Pancreas (tissue), 10 donors: ENCODE measurements at regions not wholly inside any gene's neighbourhood (a gene's known extent, or its start where the extent isn't known, plus 50 kb on each side); places are given as distances from the start of the nearest gene placed in this dataset.

ENCODE experiments used
- ATAC-seq, 4 donors: fragments of 200-7000 bp; cut with Tn5 transposase; one replicate each; pipeline versions ENCODE4 v1.8.0 to v1.9.1; 2020; ENCODE audit warnings: mild to moderate bottlenecking in 4 of 4, moderate library complexity in 4 of 4
- DNase-seq, 6 donors: peaks; one replicate each; pipeline ENCODE4 v3.0.0-alpha.2; 2020
- FAIRE-seq: peaks from 2 replicates; lab custom pipeline; 2012; peaks lifted over from hg19 to GRCh38; lab: Jason Lieb, UNC
- H3K27ac ChIP-seq, 4 donors: fragments of 200-600 bp; sonication (generic); 1 replicate in 3 of 4; 2 replicates in 1 of 4; pipeline versions ENCODE4 v1.5.0 to v1.8.0; 2020
- H3K27me3 ChIP-seq, 4 donors: fragments of 200-600 bp; one replicate each; pipeline ENCODE4 v1.8.0; 2021
- H3K36me3 ChIP-seq, 3 donors: fragments of 200-600 bp; sonication (generic) in 1 of 3; one replicate each; pipeline versions ENCODE4 v1.5.0 to v1.8.0; 2020 to 2021
- H3K4me1 ChIP-seq, 3 donors: fragments of 200-600 bp; one replicate each; pipeline ENCODE4 v1.8.0; 2021
- H3K4me3 ChIP-seq, 4 donors: fragments of 200-600 bp; sonication (generic) in 2 of 4; one replicate each; pipeline versions ENCODE4 v1.5.0 to v1.8.0; 2020 to 2021
- H3K9me3 ChIP-seq, 4 donors: fragments of 200-600 bp; one replicate each; pipeline ENCODE4 v1.8.0; 2021
- WGBS, 2 donors: extraction: QIAGEN DNeasy Blood & Tissue Kit; methylation state at CpG; one replicate each; pipeline ENCODE4 v1.1.7; 2013; 5-methylcytosine and 5-hydroxymethylcytosine counted together
- intact Hi-C, 3 donors: fragments of 100-400 bp; cut with DNase I; formaldehyde crosslinking; loops; one replicate each; pipeline versions ENCODE4 v1.11.1 to v1.14.2; 2022
- TF ChIP-seq, protein P1 (sequence below), 4 donors: fragments of 200-600 bp; sonication (generic) in 3 of 4; IDR thresholded peaks; one replicate each; pipeline versions ENCODE4 v1.5.0 to v1.8.0; 2021; ENCODE audit warnings: antibody characterized with exemption in 4 of 4
- donor health status: healthy with polysubstance abuse.
- donor health status: DM: no; HTN: no; CAD: no; lungs with moderate emphysema.
- donor health status: DM: no; HTN: no; CAD: no.
- donor health status: control.
- donor health status: control.
- donor health status: Bipolar disorder and iron deficiency.
- donor health status: DM: yes; HTN: yes; CAD: no.
- donor health status: DM: no; HTN: no; CAD: no.
- donor health status: DM: no; HTN: no; CAD: no.
- donor health status: DM: yes; HTN: yes; CAD: no.

DNA sequence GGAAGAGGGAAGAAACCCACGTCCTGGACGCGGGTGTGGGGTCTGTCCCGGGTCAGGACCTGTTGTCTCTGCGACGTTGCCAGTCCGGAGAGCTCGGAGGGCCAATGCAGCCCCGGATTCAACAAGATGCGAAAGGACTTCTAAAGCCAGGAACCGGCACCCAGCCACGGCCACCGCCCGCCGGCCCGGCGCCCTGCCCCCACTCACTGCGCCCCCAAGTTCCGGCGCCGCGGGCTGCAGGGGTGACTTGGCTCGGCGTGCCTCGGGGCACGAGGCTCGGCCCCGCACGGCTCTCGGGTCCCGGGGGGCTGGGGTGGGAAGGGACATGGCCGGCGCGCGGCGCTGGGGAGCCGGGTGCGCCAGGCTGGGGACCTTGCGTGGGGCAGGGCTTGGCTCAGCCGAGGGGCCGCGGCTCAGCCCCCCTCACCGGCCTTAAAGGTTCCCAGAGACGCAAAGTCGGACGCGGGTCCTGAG is 51.8 kb upstream of the H6PD start:
- DNase-seq (peak in 2 of 6 donors; percentile 68 to 73), FAIRE-seq (no peak), ATAC-seq (peak in 3 of 4 donors; percentile 4 to 12 (median 8))
- H3K9me3 ChIP-seq: no peaks in the 10 kb centered on the region
- H3K27ac ChIP-seq: peak overlapping the region in 3 of 4 donors; percentile 44 to 67 (median 65)
- H3K36me3 ChIP-seq: no peaks in the 10 kb centered on the region
- 1 to 3% methylated on average over 44 to 47 of the region's 47 CpGs for WGBS, 2 donors
- peak overlapping the region; percentile 53 to 79 (median 64) for H3K4me3 ChIP-seq
- no peaks in the 10 kb centered on the region for H3K4me1 ChIP-seq
- no peaks in the 10 kb centered on the region for H3K27me3 ChIP-seq
- TF ChIP-seq, protein P1, sequence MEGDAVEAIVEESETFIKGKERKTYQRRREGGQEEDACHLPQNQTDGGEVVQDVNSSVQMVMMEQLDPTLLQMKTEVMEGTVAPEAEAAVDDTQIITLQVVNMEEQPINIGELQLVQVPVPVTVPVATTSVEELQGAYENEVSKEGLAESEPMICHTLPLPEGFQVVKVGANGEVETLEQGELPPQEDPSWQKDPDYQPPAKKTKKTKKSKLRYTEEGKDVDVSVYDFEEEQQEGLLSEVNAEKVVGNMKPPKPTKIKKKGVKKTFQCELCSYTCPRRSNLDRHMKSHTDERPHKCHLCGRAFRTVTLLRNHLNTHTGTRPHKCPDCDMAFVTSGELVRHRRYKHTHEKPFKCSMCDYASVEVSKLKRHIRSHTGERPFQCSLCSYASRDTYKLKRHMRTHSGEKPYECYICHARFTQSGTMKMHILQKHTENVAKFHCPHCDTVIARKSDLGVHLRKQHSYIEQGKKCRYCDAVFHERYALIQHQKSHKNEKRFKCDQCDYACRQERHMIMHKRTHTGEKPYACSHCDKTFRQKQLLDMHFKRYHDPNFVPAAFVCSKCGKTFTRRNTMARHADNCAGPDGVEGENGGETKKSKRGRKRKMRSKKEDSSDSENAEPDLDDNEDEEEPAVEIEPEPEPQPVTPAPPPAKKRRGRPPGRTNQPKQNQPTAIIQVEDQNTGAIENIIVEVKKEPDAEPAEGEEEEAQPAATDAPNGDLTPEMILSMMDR (IDR thresholded peaks at IDR 0.05): no peak
- intact Hi-C loops: no loop called here

DNA sequence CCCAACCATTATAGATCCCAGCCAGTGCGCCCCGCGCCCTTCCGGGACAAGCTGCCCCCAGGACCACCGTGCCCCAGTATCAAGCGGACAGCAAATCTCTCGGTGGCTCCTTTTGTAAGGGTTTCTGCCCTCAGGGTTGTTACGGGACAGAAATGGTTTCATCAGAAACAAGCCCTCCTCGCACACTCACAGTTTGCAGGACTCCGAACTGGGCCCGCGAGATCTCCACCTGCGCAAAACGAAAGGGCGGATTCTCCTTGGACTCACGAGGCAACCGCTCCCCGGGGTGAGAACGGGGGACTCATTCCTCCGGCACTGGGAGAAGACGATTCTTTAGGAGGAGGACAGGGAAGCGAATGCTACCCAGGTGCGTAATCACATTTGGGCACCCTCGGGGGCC is 51.1 kb upstream of the H6PD start:
- no peak for DNase-seq
- WGBS, 2 donors: 62 to 70% methylated on average over 24 of the region's 24 CpGs
- TF ChIP-seq, protein P1 (IDR thresholded peaks at IDR 0.05): no peak
- FAIRE-seq: no peak
- Histone ChIP-seq H3K4me1 (no peaks in the 10 kb centered on the region), H3K4me3 (peak overlapping the region in 2 of 4 donors; percentile 73 to 79), H3K36me3 (no peaks in the 10 kb centered on the region), H3K27me3 (no peaks in the 10 kb centered on the region), H3K27ac (no peak overlapping the region), H3K9me3 (no peaks in the 10 kb centered on the region)
- intact Hi-C loops: no loop called here
- no peak for ATAC-seq

- 81 to 88% methylated on average over 4 of the region's 4 CpGs for WGBS, 2 donors
- DNase-seq (no peak), ATAC-seq (no peak), FAIRE-seq (no peak)
- intact Hi-C loops: no loop called here
- H3K9me3 ChIP-seq: no peaks in the 10 kb centered on the region
- TF ChIP-seq, protein P1 (IDR thresholded peaks at IDR 0.05): no peak
- no peak overlapping the region for H3K27ac ChIP-seq
- H3K36me3 ChIP-seq: no peaks in the 10 kb centered on the region
- no peak overlapping the region for H3K4me3 ChIP-seq
- no peaks in the 10 kb centered on the region for H3K4me1 ChIP-seq
- H3K27me3 ChIP-seq: no peaks in the 10 kb centered on the region
Observed at GRCh38 chr1:9183898-9184297, 50.7 kb upstream of the H6PD start.

DNA sequence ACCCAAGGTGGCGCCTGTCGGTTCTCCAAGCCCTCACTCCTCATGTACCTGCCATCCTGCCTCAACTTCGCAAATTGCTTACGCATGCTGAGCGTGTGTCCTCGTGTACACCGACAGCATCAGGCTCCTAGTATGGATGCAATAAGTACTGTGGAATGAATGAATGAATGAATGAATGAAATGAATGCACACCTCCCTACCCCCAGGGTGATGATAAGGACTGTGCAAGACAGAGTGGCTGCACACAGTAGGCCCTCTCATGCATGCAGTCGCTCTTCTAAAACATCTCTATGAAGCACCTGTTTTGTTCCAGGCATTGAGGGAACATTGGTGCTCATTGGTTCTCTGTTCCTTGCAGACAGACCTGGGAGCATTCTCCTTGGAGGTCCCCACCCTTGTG is 49.8 kb upstream of the H6PD start:
- TF ChIP-seq, protein P1 (IDR thresholded peaks at IDR 0.05): no peak
- Histone ChIP-seq H3K4me3 (no peak overlapping the region), H3K36me3 (no peaks in the 10 kb centered on the region), H3K27me3 (no peaks in the 10 kb centered on the region), H3K4me1 (no peaks in the 10 kb centered on the region), H3K27ac (no peak overlapping the region), H3K9me3 (no peaks in the 10 kb centered on the region)
- WGBS, 2 donors: 93% methylated on average over 8 of the region's 8 CpGs
- no peak for ATAC-seq
- intact Hi-C loops: no loop called here
- DNase-seq: no peak
- no peak for FAIRE-seq
